ENCODE measurements at regions not wholly inside any gene's neighbourhood (a gene's known extent, or its start where the extent isn't known, plus 50 kb on each side); places are given as distances from the start of the nearest gene placed in this dataset.

DNA sequence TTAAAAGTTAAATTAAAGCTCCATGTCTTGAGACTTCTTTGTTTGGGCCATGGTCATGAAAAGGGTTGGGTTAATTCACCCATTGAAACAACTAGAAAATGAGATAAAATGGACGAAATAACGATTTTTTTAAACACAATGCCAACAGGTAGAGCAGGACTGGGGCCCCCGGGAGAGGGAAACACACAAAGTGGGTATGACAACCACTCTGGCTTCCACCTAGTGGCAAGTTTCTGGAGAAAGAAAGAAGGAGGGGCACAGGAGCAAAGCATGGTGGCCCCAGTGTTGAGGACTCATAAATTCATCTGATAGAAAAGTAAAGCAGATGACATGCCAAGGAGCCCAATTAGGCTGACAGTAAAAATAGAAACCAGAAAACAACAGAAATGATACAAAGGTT lies 68.4 kb downstream of the MYEOV start:
- DNase-seq (ENCODE audit: low read depth), result no peak
- TF ChIP-seq, protein P1, sequence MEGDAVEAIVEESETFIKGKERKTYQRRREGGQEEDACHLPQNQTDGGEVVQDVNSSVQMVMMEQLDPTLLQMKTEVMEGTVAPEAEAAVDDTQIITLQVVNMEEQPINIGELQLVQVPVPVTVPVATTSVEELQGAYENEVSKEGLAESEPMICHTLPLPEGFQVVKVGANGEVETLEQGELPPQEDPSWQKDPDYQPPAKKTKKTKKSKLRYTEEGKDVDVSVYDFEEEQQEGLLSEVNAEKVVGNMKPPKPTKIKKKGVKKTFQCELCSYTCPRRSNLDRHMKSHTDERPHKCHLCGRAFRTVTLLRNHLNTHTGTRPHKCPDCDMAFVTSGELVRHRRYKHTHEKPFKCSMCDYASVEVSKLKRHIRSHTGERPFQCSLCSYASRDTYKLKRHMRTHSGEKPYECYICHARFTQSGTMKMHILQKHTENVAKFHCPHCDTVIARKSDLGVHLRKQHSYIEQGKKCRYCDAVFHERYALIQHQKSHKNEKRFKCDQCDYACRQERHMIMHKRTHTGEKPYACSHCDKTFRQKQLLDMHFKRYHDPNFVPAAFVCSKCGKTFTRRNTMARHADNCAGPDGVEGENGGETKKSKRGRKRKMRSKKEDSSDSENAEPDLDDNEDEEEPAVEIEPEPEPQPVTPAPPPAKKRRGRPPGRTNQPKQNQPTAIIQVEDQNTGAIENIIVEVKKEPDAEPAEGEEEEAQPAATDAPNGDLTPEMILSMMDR (IDR thresholded peaks at IDR 0.05; ENCODE audit: insufficient read depth, low read depth, low read length, missing control alignments), result no peak
- H3K4me3 ChIP-seq (ENCODE audit: low read depth, low read length), result no peak overlapping the region

DNA sequence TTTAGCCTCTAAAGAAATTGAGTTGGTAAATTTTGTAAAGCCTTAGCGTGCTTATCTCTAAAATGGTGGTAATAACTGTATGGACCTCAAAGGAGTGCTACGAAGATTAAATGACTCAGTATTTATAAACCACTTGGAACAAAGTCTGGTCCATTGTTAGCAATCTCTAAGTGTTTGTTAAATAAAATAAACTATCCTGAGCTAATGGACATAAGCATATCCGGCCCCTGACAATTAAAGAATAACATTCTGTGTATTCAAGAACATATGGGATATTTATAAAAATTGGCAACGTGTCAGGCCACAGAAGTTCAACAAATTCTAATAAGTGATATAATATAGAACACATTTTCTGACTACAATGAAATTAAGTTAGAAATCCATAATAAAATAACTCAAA lies 71.0 kb downstream of the MYEOV start:
- TF ChIP-seq, protein P1 (IDR thresholded peaks at IDR 0.05; ENCODE audit: insufficient read depth, low read depth, low read length, missing control alignments), result no peak
- DNase-seq (ENCODE audit: low read depth), result no peak

DNA sequence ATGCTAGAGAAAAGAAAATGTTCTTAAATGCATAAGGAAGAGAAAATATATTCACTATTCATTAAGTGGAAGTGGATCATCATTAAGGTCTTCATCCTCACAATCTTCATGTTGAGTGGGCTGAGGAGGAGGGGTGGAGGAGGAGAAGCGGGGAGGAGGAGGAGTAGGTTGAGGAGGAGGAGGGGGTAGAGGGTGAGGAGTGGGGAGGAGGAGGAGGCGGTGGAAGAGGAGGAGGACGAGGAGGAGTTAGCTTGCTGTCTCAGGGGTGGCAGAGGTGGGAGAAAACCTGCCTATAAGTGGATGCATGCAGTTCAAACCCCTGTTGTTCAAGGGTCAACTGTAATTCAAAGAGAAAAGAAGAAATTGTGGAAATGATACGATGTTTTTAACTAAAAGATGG lies 71.6 kb downstream of the MYEOV start:
- TF ChIP-seq, protein P1 (IDR thresholded peaks at IDR 0.05; ENCODE audit: insufficient read depth, low read depth, low read length, missing control alignments), result no peak
- H3K4me3 ChIP-seq (ENCODE audit: low read depth, low read length), result no peak overlapping the region
- no peak for DNase-seq (ENCODE audit: low read depth)

More for the DNA sequence above, 71.0 kb downstream of the MYEOV start:
- no peak overlapping the region for H3K4me3 ChIP-seq (ENCODE audit: low read depth, low read length)

DNA sequence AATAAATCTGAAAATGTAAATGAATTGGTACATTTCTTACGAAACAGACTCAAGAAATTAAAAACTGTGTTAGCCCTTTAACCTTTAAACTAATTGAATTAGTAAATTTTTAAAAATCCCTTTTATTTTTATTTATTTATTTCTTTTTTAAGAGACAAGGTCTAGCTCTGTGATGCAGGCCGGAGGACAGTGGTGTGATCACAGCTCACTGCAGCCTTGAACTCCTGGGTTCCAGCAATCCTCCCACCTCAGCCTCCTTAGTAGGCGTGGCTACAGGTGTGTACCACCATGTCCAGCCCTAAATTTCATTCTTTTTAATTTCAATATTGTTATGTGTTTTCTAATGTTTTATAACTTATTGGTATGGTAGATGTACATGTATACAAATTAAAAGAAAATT lies 72.6 kb downstream of the MYEOV start:
- TF ChIP-seq, protein P1 (IDR thresholded peaks at IDR 0.05; ENCODE audit: insufficient read depth, low read depth, low read length, missing control alignments), result no peak
- DNase-seq (ENCODE audit: low read depth), result no peak
- H3K4me3 ChIP-seq (ENCODE audit: low read depth, low read length), result no peak overlapping the region

DNA sequence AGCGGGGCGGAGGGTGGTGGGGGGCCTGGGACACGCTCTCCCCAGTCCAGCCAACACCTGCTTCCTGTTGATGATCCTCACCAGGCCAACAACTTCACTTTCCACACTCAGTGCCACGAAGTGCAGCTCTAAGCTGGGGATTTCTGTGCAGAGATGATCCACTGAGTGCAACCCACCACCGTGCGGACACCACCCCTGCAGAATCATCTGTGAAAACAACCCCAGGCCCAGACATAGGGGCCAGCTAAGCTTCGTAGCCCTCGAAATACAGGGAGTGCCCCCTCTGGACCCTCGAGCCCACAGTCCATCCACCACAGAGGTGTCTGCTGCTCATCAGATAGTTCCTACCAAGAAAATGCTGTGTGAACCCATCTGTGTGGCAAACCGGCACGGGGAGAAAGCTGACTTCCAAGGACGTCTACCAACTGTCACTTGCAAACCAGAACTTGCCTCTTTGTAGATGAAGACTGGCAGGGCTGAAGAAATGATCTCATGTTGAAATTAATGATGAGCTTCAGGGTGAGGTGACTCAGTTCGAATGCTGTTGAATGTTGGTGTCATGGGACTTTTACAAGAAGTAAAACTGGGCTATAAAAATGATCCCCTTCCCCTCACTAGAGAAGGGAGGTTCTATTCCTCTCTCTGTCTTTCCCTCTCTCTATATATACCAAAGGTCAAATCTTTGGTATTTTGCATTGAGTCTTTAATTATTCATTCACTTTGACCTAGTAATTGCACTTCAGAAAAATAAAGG lies 73.4 kb downstream of the MYEOV start:
- TF ChIP-seq, protein P1 (IDR thresholded peaks at IDR 0.05; ENCODE audit: insufficient read depth, low read depth, low read length, missing control alignments), result no peak
- DNase-seq (ENCODE audit: low read depth), result no peak
- H3K4me3 ChIP-seq (ENCODE audit: low read depth, low read length), result no peak overlapping the region

DNA sequence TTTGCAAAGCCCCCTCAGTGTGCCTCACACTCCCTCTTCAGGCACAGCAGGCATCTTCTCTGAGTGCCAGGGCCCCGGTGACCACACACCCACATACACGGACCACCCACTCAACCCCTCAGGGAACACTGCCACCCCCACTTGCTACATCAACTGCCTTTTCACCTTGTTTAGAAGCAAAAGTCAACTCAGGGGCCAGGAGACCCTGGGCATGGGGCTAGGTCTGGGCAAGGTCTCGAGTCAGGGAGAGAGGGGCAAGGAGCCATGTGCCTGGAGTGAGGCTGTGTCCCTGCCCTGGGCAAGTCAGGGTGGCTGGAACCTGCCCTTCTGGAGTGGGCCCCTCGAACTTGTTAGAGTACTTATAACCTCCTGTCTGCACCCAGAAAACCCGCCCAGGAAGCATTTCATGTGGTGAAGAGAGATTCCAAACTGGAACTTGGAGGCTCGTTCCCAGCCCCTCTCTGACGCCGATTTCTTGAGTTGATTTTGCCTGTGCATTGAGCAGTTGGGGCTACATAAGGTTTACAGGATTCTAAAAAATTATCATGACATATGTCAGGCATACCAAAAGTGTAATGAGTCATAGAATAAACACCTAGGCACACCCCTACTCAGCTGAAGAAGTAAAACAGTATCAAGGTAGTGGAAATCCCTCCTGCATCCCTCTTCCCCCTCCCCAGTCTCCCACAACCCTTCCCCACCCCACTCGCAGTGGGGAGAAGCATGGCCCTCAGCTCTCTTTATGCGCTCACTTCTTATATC lies 74.3 kb downstream of the MYEOV start:
- no peak for DNase-seq (ENCODE audit: low read depth)
- TF ChIP-seq, protein P1 (IDR thresholded peaks at IDR 0.05; ENCODE audit: insufficient read depth, low read depth, low read length, missing control alignments), result no peak
- H3K4me3 ChIP-seq (ENCODE audit: low read depth, low read length), result no peak overlapping the region
